DMS153 (cell line): ENCODE measurements at regions not wholly inside any gene's neighbourhood (a gene's known extent, or its start where the extent isn't known, plus 50 kb on each side); places are given as distances from the start of the nearest gene placed in this dataset.
"Not testable (repeated sequence)": the region's sequence is repeated elsewhere in the genome, so short reads cannot be mapped to it uniquely, and the experiment has no call there.

Experiments used
- DNase-seq: peaks from one replicate; lab custom pipeline; 2025; lab: John Stamatoyannopoulos, UW

DNA sequence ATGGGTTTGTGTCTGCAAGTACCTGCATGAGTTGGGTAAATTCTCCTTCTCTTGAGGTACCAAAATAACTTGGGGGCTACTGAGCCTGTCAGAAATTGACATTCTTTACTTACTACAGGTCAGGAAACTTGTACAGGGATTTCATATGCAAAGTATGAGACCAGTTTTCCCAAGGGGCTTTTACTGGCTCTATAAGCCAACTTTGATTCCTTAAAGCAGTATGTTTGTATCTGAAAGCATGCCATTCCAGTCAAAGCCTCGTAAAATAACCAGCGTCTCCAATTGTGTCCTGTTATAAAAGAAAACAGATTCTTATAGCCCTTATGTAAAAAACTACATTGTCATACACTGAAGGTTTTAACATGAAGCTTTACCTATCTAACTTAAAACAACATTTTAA, 90.2 kb downstream of the ZNF467 start:
- no peak for DNase-seq

DNA sequence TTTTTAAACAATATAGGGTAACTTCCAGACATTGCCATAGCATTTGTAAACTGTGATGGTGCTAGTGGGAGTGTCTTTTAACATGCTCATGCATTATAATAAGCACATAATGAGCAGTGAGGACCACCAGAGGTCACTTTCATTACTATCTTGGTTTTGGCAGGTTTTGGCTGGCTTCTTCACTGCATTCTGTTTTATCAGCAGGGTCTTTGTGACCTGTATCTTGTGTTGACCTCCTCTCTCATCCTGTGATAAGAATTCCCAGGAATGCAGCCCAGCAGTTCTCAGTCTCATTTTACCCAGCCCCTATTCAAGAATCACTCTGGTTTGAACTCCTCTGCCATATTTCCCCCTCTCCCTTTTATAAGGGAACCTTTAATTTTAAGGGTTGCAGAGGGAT, 91.3 kb downstream of the ZNF467 start:
- no peak for DNase-seq

DNA sequence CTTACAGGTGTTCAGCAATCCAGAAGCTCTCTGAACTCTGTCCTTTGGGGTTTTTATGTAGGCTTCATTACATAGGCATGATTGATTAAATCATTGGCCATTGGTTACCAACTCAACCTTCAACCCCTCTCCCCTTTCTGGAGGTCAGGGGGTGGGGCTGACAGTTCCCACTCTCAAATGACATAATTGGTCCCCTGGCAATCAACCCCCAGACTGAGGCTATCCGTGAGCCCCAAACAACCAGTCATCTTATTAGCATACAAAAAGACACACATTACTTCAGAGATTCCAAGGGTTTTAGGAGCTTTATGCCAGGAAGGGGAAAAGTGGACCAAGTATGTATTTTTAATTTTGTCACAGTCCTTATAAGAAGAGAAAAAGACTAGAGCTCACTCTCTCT, 92.1 kb downstream of the ZNF467 start:
- DNase-seq: no peak

DNA sequence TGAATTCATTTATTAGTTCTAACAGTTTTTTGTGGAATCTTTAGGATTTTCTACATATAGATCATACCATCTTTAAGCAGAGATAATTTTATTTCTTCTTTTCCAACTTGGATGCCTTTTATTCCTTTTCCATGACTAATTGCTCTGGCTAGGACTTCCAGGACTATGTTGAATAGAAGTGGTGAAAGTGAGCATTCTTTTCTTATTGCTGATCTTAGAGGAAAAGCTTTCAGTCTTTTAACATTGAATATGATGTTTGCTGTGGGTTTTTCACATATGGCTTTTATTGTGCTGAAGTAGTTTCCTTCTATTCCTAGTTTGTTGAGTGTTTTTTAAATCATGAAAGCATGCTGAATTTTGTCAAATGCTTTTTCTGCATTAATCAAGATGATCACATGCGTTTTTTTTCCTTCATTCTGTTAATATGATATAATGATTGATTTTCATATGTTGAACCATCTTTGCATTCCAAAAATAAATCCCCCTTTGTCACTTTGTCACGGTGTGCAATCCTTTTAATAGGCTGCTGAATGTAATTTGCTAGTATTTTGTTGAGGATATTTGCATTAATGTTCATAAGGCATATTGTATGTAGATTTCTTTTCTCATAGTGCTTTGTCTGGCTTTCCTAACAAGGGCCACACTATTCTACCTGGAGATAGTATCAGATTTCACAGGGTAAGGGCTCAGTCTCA, 92.9 kb downstream of the ZNF467 start:
- DNase-seq: no peak

DNA sequence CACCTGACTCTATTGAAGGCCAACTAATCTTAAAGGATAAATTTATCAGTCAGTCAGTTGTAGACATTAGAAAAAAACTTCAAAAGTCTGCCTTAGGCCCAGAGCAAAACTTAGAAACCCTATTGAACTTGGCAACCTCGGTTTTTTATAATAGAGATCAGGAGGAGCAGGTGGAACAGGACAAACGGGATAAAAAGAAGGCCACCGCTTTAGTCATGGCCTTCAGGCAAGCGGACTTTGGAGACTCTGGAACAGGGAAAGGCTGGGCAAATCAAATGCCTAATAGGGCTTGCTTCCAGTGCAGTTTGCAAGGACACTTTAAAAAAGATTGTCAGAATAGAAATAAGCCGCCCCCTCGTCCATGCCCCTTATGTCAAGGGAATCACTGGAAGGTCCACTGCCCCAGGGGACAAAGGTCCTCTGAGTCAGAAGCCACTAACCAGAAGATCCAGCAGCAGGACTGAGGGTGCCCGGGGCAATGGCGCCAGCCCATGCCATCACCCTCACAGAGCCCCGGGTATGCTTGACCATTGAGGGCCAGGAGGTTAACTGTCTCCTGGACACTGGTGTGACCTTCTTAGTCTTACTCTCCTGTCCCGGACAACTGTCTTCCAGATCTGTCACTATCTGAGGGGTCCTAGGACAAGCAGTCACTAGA, 98.5 kb downstream of the ZNF467 start:
- not testable (repeated sequence) for DNase-seq

DNA sequence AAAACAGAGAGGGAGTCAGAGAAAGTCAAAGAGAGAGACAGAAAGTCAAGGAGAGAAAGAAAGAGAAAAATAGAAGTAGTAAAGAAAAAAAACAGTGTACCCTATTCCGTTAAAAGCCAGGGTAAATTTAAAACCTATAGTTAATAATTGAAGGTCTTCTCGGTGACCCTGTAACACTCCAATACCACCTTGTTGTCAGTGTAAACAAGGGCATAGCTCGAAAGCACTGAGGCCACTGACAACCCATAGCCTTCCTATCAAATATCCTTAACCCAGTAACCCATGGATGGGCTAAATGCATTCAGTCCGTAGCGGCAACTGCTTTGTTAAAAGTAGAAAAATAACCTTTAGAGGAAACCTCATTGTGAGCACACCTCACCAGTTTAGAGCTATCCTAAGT, 100.4 kb downstream of the ZNF467 start:
- no peak for DNase-seq

DNA sequence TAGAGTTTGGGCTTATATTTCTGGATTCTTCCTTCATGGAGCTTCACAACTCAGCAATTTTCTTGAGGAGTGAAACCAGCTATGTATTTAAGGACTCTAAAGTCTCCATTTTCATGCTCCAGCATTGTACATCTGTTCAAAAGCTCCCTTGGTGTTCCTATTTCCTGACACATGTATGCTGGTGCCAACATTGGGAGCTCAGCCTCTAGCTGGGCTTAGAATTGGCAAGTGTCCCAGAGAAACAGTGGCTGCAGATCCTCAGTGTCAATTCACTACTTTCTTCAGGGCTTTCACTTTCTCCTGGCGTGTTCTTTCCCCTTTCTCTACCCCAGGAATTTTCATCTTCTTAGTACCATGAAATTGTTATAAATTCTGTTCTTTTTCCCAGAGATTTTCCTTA, 103.1 kb downstream of the ZNF467 start:
- peak; percentile 34 for DNase-seq

DNA sequence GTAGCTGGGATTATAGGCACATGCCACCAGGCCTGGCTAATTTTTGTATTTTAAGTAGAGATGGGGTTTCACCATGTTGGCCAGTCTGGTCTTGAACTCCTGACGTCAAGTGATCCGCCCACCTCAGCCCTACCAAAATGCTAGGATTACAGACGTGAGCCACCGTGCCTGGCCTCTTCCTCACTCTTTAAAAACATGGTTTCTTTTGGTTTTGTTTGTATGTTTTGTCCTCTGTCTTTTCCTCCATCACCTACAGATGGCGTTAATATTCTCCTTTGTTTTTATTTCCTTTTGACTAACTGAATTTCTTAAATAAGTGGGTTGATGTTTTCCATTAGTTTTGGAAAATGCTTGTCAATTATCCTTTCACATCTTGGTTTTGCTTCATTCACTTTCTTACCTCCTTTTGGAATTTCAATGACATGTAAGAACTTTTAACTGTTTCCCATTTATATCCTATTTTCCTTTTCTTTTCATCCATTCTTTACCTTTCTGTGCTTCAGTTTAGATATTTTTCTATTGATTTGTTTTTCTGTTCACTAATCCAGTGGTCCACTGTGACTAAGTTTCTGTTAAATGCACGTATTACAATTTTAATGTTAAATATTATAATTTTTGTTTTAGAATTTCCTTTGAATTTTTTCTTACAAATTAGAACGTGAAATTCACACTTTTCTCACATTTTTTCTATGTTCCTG, 104.1 kb downstream of the ZNF467 start:
- no peak for DNase-seq

DNA sequence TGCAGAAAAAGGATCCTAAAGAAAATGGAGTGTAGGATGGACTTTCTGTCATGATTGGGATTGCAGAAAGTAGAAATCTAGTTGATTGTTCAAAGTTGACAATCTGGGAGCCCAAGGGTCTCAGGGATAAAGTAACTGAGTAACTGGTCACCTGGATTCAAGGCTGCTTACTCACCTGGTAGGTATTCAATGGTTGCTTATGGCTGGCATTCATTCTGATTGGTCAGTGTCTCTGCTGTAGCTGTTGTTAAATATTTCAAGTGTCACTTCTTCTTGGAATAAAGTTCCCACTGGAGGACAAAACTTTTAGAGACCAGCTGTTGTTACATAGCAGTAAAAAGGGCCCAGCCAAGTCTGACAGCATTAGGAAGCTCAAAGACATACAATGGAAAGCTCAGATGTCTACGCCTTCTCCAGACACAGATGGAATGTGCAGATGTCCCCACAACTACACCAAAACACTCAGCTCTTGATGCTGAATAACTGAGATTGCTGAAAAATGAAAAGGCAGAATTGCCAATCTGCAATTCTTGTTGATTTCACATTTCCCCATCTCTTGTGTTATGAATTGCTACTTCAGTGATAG, 106.9 kb downstream of the ZNF467 start:
- DNase-seq: no peak

DNA sequence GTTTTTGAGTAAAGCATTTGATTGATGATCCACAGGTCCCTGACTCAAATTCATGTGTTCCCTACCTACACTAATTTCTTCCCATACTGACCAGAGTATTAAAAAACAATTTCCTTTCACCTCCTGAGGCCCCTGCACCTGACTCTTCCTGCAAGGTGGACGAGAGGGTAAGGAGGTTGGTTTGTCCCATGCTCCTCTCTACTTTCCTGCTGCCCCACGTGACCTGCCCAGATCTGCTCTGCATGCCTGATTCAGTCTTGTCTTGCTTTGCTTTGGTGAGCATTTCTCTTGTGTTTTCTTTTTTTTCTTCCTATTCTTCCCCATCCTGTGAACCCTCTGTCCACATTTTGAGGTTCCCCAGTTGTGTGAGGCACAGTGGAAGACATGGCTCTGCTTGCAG, 107.8 kb downstream of the ZNF467 start:
- not testable (repeated sequence) for DNase-seq

DNA sequence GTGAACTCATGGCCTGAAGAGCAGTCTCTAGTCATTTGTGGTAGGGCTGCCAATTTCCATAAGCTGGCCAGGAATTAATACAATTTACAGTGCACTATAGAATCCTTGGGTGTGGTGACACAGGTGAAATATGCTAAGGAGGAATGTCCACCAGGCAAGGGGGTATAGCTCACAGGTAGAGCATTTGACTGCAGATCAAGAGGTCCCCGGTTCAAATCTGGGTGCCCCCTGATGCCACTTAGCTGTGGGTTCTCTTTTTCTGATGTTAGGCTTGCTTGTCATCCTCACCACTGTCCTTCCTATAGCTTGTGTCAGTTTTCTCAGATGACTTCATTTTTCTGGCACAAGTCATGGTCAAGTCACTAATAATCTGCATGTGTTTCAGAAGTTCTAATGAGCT, 108.7 kb downstream of the ZNF467 start:
- no peak for DNase-seq

DNA sequence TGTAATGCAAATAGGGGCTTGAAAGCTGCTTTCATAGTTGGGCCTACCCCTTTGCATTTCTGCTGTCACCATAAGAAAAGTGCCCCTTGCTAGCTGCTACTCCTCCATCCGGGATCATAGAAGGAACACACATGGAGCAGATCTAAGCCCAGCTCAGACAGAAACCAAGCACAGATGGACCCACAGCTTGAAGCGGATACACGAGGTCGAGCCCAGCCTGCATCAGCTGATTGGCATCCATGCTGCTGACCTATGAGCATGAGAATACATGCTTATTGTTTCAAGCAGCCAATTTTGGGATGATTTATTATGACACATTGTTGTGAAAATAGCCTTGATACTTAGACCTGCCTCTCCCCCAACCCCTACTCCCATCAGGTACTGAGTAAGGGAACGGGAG, 109.2 kb downstream of the ZNF467 start:
- DNase-seq: no peak

DNA sequence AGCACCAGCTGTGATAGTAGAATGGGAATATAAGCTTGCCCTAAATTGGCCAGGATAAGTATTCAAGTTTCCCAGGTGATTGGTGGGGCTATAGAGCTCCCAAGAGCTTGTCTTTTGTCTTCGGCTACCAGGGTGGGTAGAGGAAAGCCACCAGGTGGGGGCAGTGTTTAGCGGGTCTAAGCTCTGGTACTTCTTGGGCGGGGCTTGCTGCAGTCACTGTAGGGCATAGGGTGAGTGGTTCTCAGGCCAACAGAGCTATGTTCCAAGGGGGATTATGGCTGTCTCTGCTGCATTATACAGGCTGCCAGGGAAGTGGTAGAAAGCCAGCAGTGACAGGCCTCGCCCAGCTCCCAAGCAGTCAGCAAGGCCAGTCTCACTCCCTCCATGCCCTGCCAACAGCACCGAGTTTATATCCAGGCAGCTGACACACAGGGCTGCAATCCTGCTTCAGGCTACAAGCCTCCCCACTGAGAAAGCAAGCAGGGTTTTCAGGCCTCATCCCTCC, 110.7 kb downstream of the ZNF467 start:
- peak; percentile 1 for DNase-seq

DNA sequence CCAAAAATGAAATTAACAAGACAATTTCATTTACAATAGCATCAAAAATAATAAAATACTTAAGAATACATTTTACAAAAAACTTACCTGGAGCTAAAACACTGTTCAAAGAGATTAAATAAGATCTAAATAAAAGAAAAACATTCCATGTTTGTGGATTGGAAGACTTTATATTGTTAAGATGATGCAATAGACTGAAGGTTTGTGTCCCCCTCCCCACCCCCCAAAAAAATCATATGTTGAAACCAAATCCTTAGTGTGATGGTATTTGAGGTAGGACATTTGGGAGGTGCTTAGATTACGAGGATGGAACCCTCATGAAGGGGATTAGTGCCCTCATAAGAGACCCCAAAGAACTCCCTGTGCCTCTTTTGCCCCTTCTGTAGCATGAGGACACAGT, 117.6 kb downstream of the ZNF467 start:
- DNase-seq: no peak

DNA sequence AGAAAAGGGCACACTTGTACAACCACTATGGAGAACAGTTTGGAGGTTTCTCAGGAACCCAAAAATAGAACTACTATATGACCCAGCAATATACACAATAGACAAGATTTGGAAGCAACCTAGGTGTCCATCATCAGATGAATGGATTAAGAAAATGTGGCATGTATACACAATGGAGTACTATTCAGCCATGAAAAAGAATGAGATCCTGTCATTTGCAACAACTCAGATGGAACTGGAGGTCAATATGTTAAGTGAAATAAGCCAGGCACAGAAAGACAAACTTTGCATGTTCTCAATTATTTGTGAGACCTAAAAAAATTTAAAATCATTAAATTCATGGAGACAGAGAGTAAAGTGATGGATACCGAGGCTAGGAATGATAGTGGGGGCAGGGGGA, 118.8 kb downstream of the ZNF467 start:
- DNase-seq: no peak

DNA sequence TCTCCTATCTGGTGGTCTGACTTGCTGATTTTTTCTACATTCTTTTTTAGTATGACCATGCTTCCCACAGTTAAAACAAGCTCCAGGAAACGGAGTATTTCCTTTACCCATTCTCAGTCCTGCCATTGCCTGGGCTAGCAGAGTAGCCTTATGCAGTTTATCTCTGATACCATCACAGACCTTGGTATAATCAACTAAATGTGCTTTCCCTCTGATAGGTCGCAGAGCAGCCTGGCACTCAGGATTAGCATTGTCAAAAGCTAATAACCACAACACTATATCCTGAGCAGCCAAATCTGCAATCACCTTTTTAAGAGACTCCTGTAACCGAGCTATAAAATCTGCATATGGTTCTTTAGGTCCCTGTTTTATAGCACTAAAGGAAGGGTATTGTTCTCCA, 123.2 kb downstream of the ZNF467 start:
- DNase-seq: not testable (repeated sequence)

DNA sequence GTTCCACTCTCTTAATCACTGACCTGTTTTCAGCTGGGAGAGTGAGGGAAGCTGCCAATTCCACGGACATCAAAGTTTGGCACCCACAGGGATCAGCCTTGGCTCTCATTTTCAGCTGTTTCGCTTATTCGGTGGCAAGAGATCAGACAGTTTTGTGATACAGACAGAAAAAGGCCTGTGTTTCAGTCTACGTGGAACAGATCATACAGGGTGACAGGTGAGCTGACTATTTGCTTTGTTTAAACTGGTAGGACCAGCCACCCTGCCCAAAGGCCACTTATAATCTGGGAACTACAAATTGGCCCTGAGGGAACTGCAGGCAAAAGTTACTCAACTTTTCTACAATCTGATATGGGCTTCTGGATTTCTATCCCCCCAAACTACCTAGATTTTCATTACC, 128.6 kb downstream of the ZNF467 start:
- DNase-seq: no peak

DNA sequence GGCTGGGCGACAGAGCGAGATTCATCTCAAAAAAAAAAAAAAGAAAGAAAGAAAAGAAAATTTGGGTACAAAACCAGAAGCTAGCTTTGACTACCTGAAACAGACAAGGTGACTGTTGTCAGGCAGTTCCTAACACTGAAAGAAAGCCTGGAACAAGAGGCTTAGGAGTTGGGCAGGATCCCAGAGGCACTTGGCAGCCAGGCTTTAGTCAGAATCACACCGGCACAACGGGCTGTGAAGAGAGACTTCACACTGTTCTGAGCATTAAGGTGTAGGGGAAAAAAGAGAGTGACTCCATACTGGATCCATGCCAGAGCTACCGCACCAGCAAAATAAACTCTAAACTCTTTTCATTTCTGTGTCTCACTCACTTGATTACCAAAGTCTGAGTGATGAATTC, 130.8 kb downstream of the ZNF467 start:
- DNase-seq: no peak

DNA sequence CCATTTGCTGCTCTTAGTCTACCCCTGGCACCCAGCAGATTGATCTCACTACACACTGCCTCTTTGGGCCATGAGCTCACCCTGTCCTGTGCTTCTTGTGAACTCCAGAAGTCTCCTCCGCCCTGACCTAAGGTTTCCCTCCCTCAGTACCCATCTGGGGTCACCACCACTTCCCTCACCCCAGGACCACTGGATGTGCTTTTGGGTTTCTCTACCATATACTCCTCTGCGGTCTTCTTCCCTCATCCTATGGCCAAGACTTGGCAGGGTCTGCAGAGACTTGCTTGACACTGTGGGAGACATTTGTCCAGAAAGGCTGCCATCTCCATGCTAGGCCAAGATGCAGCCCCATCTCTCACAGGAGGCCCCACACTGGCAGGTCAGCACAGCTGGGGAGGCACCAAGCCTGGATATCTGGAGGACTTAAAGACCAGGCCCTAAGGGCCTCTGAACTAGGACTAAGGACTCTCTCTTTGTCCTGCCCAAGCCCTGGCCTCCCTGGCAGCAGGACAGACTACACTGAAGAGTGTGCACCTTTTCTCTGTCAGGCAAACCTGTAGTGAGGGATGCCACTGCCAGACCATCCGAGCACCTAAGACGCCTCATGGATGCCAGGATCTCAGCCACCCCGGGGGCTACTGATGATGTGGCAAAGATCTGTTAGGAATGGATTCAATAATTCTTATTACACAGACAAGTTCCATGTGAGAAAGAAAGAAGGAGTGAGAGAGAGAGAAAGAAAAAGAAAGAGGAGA, 134.6 kb downstream of the ZNF467 start:
- DNase-seq: no peak

DNA sequence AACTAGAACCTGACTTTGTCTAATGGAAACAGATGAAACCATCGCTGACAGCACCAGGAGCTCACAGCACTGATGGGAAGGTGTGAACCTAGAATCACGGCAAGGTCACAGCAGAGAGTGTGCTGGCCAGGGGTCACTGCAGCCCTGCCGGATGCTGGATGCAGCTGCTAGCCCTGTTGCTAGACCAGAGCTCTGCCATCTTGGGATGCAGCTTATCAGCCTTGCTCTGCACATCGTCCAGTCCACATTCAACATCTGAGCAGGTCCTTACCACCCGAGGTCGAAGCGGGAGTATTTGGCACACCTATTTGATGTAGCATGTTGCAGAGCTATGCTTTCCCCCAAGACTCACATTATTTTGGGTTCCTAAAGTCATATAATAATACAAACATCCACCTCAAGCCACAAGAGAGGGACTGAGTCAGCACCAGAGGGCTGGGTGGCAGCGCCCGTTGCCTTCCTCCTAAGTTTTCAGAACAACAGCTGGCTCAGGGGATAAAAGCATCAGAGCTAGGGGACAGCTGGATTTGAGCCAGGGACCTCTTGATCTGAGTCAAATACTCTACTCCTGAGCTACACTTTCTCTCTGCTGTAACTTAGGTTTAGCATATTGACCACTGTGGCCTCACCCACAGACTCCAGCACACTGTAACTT, 135.3 kb downstream of the ZNF467 start:
- no peak for DNase-seq

DNA sequence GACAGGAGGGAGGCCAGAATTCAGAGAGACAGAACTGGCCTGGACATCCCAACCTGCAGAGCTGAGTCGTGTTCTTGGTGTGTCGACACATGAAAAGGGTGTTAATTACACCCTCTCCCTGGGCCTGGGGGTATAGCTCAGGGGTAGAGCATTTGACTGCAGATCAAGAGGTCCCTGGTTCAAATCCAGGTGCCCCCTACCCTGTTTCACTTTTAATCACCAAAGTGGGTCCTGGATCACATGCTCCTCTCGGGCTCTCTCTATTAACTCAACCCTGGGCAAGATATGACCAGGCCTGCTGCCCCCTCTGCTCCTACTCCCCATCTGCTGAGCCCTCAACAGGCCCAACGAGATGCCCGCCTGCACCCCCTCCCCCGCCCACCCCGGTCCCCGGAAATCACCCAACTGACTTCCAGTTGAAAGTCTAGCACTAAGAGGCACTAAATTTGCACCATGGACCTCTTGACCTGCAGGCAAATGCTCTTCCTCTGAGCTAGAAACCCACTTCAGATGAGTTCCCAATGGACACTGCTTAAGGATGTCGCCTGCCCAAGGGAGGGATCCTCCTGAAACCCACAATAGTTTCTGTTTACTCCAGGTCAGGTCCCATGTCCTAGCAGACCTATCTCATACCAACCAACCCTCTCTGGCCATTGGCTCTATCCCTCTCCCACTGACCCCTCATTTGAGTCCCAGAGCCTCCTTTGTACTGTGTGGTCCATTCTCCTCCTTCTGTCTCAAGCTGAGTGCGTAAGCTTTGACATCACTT, 137.6 kb downstream of the ZNF467 start:
- DNase-seq: no peak
